Gastrocnemius medialis (tissue), 4 donors: ENCODE measurements at regions not wholly inside any gene's neighbourhood (a gene's known extent, or its start where the extent isn't known, plus 50 kb on each side); places are given as distances from the start of the nearest gene placed in this dataset.

Experiments
- ATAC-seq, 2 donors: fragments of 150-250 bp; one replicate each; pipeline ENCODE4 v1.9.1; 2016
- DNase-seq, 2 donors: peaks; one replicate each; pipeline ENCODE4 v3.0.0-alpha.2; 2019
- H3K27ac ChIP-seq, 4 donors: fragments of 200-600 bp; sonication (generic); 1 replicate in 1 of 4; 2 replicates in 3 of 4; pipeline ENCODE4 v1.5.1; 2016 to 2018; ENCODE audit warnings: mild to moderate bottlenecking in 2 of 4, moderate library complexity in 1 of 4
- H3K27me3 ChIP-seq, 3 donors: fragments of 200-600 bp; sonication (generic) in 2 of 3; 1 replicate in 1 of 3; 2 replicates in 2 of 3; pipeline versions ENCODE4 v1.5.1 to v1.6.0; 2016 to 2019; ENCODE audit warnings: mild to moderate bottlenecking in 1 of 3, moderate library complexity in 1 of 3
- H3K36me3 ChIP-seq, 2 donors: fragments of 200-600 bp; sonication (generic) in 1 of 2; one replicate each; pipeline ENCODE4 v1.5.1; 2017 to 2018
- H3K4me1 ChIP-seq, 2 donors: fragments of 200-600 bp; sonication (generic) in 1 of 2; one replicate each; pipeline ENCODE4 v1.5.1; 2016 to 2017; ENCODE audit warnings: mild to moderate bottlenecking in 2 of 2
- H3K4me3 ChIP-seq, 4 donors: fragments of 200-600 bp; sonication (generic) in 3 of 4; 1 replicate in 1 of 4; 2 replicates in 3 of 4; pipeline ENCODE4 v1.5.1; 2016 to 2019; ENCODE audit warnings: mild to moderate bottlenecking in 2 of 4
- H3K9me3 ChIP-seq, 3 donors: fragments of 200-600 bp; sonication (generic) in 2 of 3; 1 replicate in 1 of 3; 2 replicates in 2 of 3; pipeline ENCODE4 v1.5.1; 2016 to 2019
- POLR2A ChIP-seq, 2 donors: fragments of 450-650 bp; IDR thresholded peaks; one replicate each; pipeline ENCODE4 v1.6.1; 2017; ENCODE audit warnings: antibody characterized with exemption in 2 of 2, mild to moderate bottlenecking in 2 of 2, moderate library complexity in 2 of 2
- in situ Hi-C, 4 donors: fragments of 200-750 bp; cut with MboI; loops; one replicate each; pipeline versions ENCODE4 v1.15.0 to v1.8.0; 2017; ENCODE audit warnings: low sequenced_read_pairs in 4 of 4
- intact Hi-C: fragments of 100-400 bp; cut with DNase I; formaldehyde crosslinking; loops from one replicate; pipeline ENCODE4 v1.15.1; 2023; ENCODE audit warnings: low total_unique reads
- TF ChIP-seq, protein P1 (sequence below), 5 experiments: fragments of 450-650 bp in 3 of 5; fragments of 200-600 bp in 2 of 5; sonication (generic) in 2 of 5; IDR thresholded peaks in 4 of 5; conservative IDR thresholded peaks in 1 of 5; 1 replicate in 4 of 5; 2 replicates in 1 of 5; pipeline ENCODE4 v1.5.1; 2016 to 2019; ENCODE audit warnings: antibody characterized with exemption in 5 of 5, mild to moderate bottlenecking in 3 of 5, moderate library complexity in 3 of 5

DNA sequence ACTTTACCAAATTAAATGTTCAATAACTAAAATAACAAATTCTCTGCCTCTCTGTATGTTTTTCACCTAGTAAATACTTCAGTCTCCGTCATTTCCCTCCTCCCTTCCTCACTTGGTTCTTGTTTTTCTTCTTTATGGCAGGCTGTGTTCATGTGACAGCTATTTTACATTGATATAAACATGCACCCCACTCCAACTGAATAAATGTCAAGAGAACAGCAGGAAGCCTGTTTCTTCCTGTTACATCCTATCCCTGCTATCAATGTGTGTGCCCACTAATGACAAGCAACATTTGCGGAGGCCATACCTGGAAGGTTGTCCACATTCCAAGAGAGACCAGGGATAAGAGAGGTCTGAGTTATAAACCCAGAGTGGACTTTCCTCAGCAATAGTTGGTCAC is 145.2 kb upstream of the MAST4 start:
- Histone ChIP-seq H3K36me3 (no peaks in the 10 kb centered on the region), H3K9me3 (no peaks in the 10 kb centered on the region), H3K4me1 (no peaks in the 10 kb centered on the region), H3K27ac (no peak overlapping the region), H3K27me3 (no peaks in the 10 kb centered on the region), H3K4me3 (no peak overlapping the region)
- intact Hi-C loops (no loop called here), in situ Hi-C loops (no loop called here)
- ATAC-seq (no peak), DNase-seq (no peak)
- no peak for TF ChIP-seq POLR2A (IDR thresholded peaks at IDR 0.05)
- TF ChIP-seq, protein P1, sequence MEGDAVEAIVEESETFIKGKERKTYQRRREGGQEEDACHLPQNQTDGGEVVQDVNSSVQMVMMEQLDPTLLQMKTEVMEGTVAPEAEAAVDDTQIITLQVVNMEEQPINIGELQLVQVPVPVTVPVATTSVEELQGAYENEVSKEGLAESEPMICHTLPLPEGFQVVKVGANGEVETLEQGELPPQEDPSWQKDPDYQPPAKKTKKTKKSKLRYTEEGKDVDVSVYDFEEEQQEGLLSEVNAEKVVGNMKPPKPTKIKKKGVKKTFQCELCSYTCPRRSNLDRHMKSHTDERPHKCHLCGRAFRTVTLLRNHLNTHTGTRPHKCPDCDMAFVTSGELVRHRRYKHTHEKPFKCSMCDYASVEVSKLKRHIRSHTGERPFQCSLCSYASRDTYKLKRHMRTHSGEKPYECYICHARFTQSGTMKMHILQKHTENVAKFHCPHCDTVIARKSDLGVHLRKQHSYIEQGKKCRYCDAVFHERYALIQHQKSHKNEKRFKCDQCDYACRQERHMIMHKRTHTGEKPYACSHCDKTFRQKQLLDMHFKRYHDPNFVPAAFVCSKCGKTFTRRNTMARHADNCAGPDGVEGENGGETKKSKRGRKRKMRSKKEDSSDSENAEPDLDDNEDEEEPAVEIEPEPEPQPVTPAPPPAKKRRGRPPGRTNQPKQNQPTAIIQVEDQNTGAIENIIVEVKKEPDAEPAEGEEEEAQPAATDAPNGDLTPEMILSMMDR (IDR thresholded peaks at IDR 0.05 in 4 of 5, conservative IDR thresholded peaks at IDR 0.05 in 1 of 5): no peak

DNA sequence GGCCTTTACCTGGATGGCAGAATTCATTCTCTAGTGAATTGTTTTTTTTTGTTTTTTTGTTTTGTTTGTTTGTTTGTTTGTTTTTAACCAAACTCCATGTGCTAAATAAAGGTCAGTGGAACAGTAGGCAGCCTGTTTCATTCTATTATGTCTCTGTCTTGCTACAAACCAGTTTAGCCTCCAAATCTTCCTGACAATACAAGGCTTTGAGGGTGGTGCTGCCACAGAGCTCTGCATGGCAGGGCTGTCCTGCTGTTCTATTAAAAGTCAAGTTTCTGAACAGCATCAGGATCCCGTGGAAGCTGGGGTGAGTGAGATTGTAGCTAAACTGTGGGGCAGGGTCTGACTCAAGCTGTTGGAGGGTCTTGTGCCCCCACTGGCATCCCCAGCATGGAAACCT is 144.1 kb upstream of the MAST4 start:
- H3K9me3 ChIP-seq: no peaks in the 10 kb centered on the region
- intact Hi-C loops: no loop called here
- ATAC-seq: no peak
- no peaks in the 10 kb centered on the region for H3K4me1 ChIP-seq
- H3K27ac ChIP-seq: no peak overlapping the region
- in situ Hi-C loops: no loop called here
- DNase-seq: no peak
- H3K36me3 ChIP-seq: no peaks in the 10 kb centered on the region
- no peaks in the 10 kb centered on the region for H3K27me3 ChIP-seq
- TF ChIP-seq, protein P1 (IDR thresholded peaks at IDR 0.05 in 4 of 5, conservative IDR thresholded peaks at IDR 0.05 in 1 of 5): no peak
- TF ChIP-seq POLR2A (IDR thresholded peaks at IDR 0.05): no peak
- no peak overlapping the region for H3K4me3 ChIP-seq

DNA sequence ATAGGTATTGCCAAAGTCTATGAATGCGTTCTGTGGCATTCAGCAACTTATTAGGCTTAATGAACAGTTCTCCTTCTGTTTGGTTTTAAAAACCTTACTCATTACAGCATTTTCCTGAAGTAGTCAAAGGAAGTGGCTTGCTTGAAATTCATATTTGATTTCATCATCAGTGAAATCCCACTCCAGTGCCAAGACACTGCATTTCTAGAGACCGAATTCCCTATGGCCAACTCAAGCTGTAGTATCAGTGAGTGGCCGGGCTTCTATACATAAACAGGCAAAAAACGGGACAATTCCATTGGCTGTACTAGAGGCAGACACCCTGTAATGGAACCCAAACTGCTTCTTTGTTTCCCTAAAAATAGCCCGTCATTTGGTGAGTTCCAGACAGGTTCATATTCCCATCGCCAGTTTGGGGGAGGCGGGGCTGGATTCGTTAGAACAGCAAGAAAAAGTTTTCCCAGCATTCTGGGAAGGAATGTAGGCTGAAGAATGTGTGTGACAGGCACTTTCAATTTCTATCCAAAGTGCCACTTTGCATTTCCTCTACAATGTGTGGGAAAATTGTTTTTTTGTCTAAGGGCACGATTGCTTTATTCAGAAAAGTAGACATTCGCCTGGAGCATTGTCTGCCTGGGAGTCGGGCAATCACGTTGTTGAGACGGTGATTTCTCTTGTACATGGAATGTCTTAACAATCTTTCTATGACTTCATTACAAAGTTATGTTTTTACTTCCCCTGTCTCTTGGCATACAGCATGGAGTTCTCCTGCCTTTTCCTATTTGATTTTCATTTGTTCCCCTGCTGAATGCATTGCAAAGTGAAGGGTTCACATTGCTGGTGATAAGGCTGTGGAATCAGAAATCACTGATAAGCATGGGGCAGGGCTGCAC is 141.8 kb upstream of the MAST4 start:
- Histone ChIP-seq H3K27ac (no peak overlapping the region), H3K9me3 (no peaks in the 10 kb centered on the region), H3K36me3 (no peaks in the 10 kb centered on the region), H3K4me3 (no peak overlapping the region), H3K4me1 (no peaks in the 10 kb centered on the region), H3K27me3 (no peaks in the 10 kb centered on the region)
- intact Hi-C loops (no loop called here), in situ Hi-C loops (no loop called here)
- DNase-seq (no peak), ATAC-seq (no peak)
- TF ChIP-seq, protein P1 (IDR thresholded peaks at IDR 0.05 in 4 of 5, conservative IDR thresholded peaks at IDR 0.05 in 1 of 5): no peak
- no peak for TF ChIP-seq POLR2A (IDR thresholded peaks at IDR 0.05)

DNA sequence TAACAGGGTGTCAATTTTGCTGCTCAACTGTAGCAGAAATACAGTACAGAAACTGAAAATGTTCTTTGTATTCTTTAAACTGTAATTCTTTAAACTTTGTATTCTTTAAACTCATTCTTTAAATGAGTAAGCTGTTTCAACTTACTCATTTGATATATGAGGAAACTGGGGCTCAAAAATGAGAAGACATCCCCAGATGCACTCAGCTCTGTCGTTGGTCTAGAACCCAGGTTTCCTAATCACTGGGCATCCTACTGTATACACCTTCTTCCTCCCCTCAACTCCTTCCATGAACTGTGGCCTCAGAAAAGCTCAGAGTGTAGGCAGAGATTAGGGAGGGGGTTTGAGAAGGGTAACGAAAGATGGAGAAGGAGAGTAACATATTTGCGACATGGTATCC is 136.5 kb upstream of the MAST4 start:
- ATAC-seq (no peak), DNase-seq (no peak)
- Histone ChIP-seq H3K4me3 (no peak overlapping the region), H3K4me1 (no peaks in the 10 kb centered on the region), H3K36me3 (no peaks in the 10 kb centered on the region), H3K27ac (no peak overlapping the region), H3K27me3 (no peaks in the 10 kb centered on the region), H3K9me3 (no peaks in the 10 kb centered on the region)
- in situ Hi-C loops: no loop called here
- TF ChIP-seq, protein P1 (IDR thresholded peaks at IDR 0.05 in 4 of 5, conservative IDR thresholded peaks at IDR 0.05 in 1 of 5): no peak
- no peak for TF ChIP-seq POLR2A (IDR thresholded peaks at IDR 0.05)
- intact Hi-C loops: no loop called here
